ENCODE measurements at regions not wholly inside any gene's neighbourhood (a gene's known extent, or its start where the extent isn't known, plus 50 kb on each side); places are given as distances from the start of the nearest gene placed in this dataset.
"Not testable (repeated sequence)": the region's sequence is repeated elsewhere in the genome, so short reads cannot be mapped to it uniquely, and the experiment has no call there.

GRCh38 chr6:145119081-145119480 is 616.2 kb downstream of the EPM2A start:
- DNase-seq (ENCODE audit: low read depth in 4 of 4, low spot score in 1 of 4) = no peak

GRCh38 chr6:145132709-145133108 is 602.6 kb downstream of the EPM2A start:
- DNase-seq (ENCODE audit: low read depth in 4 of 4, low spot score in 1 of 4) = no peak

- no peak for DNase-seq (ENCODE audit: low read depth in 4 of 4, low spot score in 1 of 4)
Measured at GRCh38 chr6:145135702-145136101, 599.6 kb downstream of the EPM2A start.

- DNase-seq (ENCODE audit: low read depth in 4 of 4, low spot score in 1 of 4) = no peak
Measured at GRCh38 chr6:145137425-145137824, 597.9 kb downstream of the EPM2A start.

- no peak for DNase-seq (ENCODE audit: low read depth in 4 of 4, low spot score in 1 of 4)
Measured at GRCh38 chr6:145138469-145139139, 596.7 kb downstream of the EPM2A start.

- DNase-seq (ENCODE audit: low read depth in 4 of 4, low spot score in 1 of 4) = no peak
Measured at GRCh38 chr6:145139140-145139850, 596.0 kb downstream of the EPM2A start.

GRCh38 chr6:145139895-145140294 is 595.4 kb downstream of the EPM2A start:
- no peak for DNase-seq (ENCODE audit: low read depth in 4 of 4, low spot score in 1 of 4)

GRCh38 chr6:145141572-145141971 is 593.7 kb downstream of the EPM2A start:
- DNase-seq (ENCODE audit: low read depth in 4 of 4, low spot score in 1 of 4) = no peak

- DNase-seq (ENCODE audit: low read depth in 4 of 4, low spot score in 1 of 4) = no peak
Measured at GRCh38 chr6:145142958-145143357, 592.4 kb downstream of the EPM2A start.

GRCh38 chr6:145143379-145143778 is 591.9 kb downstream of the EPM2A start:
- no peak for DNase-seq (ENCODE audit: low read depth in 4 of 4, low spot score in 1 of 4)

- DNase-seq (ENCODE audit: low read depth in 4 of 4, low spot score in 1 of 4) = no peak
Measured at GRCh38 chr6:145147559-145147958, 587.8 kb downstream of the EPM2A start.

- no peak for DNase-seq (ENCODE audit: low read depth in 4 of 4, low spot score in 1 of 4)
Measured at GRCh38 chr6:145147981-145148749, 587.2 kb downstream of the EPM2A start.

- DNase-seq (ENCODE audit: low read depth in 4 of 4, low spot score in 1 of 4) = no peak
Measured at GRCh38 chr6:145148776-145149175, 586.5 kb downstream of the EPM2A start.

GRCh38 chr6:145151624-145152023 is 583.7 kb downstream of the EPM2A start:
- no peak for DNase-seq (ENCODE audit: low read depth in 4 of 4, low spot score in 1 of 4)

- no peak for DNase-seq (ENCODE audit: low read depth in 4 of 4, low spot score in 1 of 4)
Measured at GRCh38 chr6:145153495-145153894, 581.8 kb downstream of the EPM2A start.

GRCh38 chr6:145155411-145155810 is 579.9 kb downstream of the EPM2A start:
- no peak for DNase-seq (ENCODE audit: low read depth in 4 of 4, low spot score in 1 of 4)

GRCh38 chr6:145155873-145156782 is 579.2 kb downstream of the EPM2A start:
- DNase-seq (ENCODE audit: low read depth in 4 of 4, low spot score in 1 of 4) = no peak

- DNase-seq (ENCODE audit: low read depth in 4 of 4, low spot score in 1 of 4) = not testable (repeated sequence)
Measured at GRCh38 chr6:145158636-145159035, 576.7 kb downstream of the EPM2A start.

GRCh38 chr6:145159921-145160320 is 575.4 kb downstream of the EPM2A start:
- DNase-seq (ENCODE audit: low read depth in 4 of 4, low spot score in 1 of 4) = no peak

GRCh38 chr6:145161501-145161900 is 573.8 kb downstream of the EPM2A start:
- DNase-seq (ENCODE audit: low read depth in 4 of 4, low spot score in 1 of 4) = no peak

- DNase-seq (ENCODE audit: low read depth in 4 of 4, low spot score in 1 of 4) = no peak
Measured at GRCh38 chr6:145169726-145170224, 565.5 kb downstream of the EPM2A start.

Measured in stimulated activated CD4-positive, alpha-beta T cell treated with anti-CD3 and anti-CD28 coated beads, Interleukin-1b, Interleukin-23, amount 100 ng/mL, for 24 hours (primary cell).